ENCODE measurements at regions not wholly inside any gene's neighbourhood (a gene's known extent, or its start where the extent isn't known, plus 50 kb on each side); places are given as distances from the start of the nearest gene placed in this dataset.

DNA sequence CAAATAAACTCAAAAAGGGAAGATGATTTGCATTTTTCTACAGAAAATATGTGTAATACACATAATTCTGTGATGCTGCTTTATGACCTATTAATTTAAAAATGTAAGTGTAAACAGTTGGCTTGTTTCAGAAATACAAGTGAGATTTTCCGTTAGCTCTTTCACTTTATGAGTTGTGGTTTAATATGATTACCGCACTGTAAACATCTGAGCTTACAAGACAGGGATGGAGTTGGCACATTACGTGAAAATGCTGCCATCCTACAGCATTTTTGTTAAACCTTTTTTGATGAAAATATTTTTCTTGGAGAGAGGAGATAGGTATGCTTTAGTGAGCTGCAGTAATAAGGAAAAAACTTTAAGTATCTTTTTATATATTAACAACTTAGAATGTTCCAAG is 426.8 kb upstream of the ADAMTS5 start:
- Histone ChIP-seq H3K36me3 (ENCODE audit: insufficient read depth, low read length) (no peaks in the 10 kb centered on the region), H3F3A (ENCODE audit: low read depth) (no peaks in the 10 kb centered on the region), H3K9me3 (ENCODE audit: insufficient read depth, low read depth, low read length) (no peaks in the 10 kb centered on the region; the same call in 1 of the 2 replicates), H3K4me1 (ENCODE audit: insufficient read depth, low read length, poor library complexity, severe bottlenecking) (no peaks in the 10 kb centered on the region), H3K4me3 (ENCODE audit: low read length, poor library complexity, severe bottlenecking) (no peak overlapping the region), H2AFZ (ENCODE audit: low read length) (no peak overlapping the region), H4K20me1 (ENCODE audit: insufficient read depth, low read length, poor library complexity, severe bottlenecking) (no peaks in the 10 kb centered on the region), H3K9ac (ENCODE audit: low read depth, low read length, poor library complexity, severe bottlenecking) (no peak overlapping the region), H3K9me2 (replicated peaks; ENCODE audit: low read depth, low read length) (no peaks in the 10 kb centered on the region), H3K4me2 (ENCODE audit: low read depth, low read length, poor library complexity, severe bottlenecking) (no peak overlapping the region), H3K27me3 (ENCODE audit: insufficient read depth, low read length, poor library complexity, severe bottlenecking) (no peaks in the 10 kb centered on the region), H3K79me2 (ENCODE audit: insufficient read depth, low read length) (no peaks in the 10 kb centered on the region)
- TF ChIP-seq EZH2phosphoT487 (IDR thresholded peaks at IDR 0.05; ENCODE audit: borderline replicate concordance): no peak
- TF ChIP-seq, protein P1, sequence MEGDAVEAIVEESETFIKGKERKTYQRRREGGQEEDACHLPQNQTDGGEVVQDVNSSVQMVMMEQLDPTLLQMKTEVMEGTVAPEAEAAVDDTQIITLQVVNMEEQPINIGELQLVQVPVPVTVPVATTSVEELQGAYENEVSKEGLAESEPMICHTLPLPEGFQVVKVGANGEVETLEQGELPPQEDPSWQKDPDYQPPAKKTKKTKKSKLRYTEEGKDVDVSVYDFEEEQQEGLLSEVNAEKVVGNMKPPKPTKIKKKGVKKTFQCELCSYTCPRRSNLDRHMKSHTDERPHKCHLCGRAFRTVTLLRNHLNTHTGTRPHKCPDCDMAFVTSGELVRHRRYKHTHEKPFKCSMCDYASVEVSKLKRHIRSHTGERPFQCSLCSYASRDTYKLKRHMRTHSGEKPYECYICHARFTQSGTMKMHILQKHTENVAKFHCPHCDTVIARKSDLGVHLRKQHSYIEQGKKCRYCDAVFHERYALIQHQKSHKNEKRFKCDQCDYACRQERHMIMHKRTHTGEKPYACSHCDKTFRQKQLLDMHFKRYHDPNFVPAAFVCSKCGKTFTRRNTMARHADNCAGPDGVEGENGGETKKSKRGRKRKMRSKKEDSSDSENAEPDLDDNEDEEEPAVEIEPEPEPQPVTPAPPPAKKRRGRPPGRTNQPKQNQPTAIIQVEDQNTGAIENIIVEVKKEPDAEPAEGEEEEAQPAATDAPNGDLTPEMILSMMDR (conservative IDR thresholded peaks at IDR 0.05; ENCODE audit: low read length): no peak

DNA sequence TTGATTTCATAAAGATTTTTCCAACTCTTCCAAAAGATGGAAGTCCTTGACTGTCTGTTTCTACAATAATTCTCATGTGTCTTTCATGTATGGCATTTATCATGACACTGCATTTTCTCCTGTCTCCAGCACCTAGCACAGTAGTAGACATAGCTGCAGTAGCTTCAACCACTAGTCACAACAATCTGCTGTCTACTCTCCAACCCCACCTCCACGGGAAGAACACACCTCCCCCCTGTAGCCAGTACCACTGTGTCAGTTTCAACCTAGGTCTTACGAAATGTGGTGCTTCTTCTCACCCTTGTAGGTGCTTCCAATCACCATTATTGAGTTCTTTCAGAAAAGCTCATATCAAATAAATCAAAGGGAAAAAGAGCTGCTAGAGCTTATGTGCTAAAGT is 425.1 kb upstream of the ADAMTS5 start:
- no peaks in the 10 kb centered on the region for H3K79me2 ChIP-seq (ENCODE audit: insufficient read depth, low read length)
- H3K9me3 ChIP-seq (ENCODE audit: insufficient read depth, low read depth, low read length): no peaks in the 10 kb centered on the region
- H3K27me3 ChIP-seq (ENCODE audit: insufficient read depth, low read length, poor library complexity, severe bottlenecking): no peaks in the 10 kb centered on the region
- no peak overlapping the region for H3K9ac ChIP-seq (ENCODE audit: low read depth, low read length, poor library complexity, severe bottlenecking)
- no peaks in the 10 kb centered on the region for H3K36me3 ChIP-seq (ENCODE audit: insufficient read depth, low read length)
- no peak overlapping the region for H3K4me2 ChIP-seq (ENCODE audit: low read depth, low read length, poor library complexity, severe bottlenecking)
- no peaks in the 10 kb centered on the region for H3K4me1 ChIP-seq (ENCODE audit: insufficient read depth, low read length, poor library complexity, severe bottlenecking)
- no peak for TF ChIP-seq EZH2phosphoT487 (IDR thresholded peaks at IDR 0.05; ENCODE audit: borderline replicate concordance)
- TF ChIP-seq, protein P1 (conservative IDR thresholded peaks at IDR 0.05; ENCODE audit: low read length): no peak
- no peak overlapping the region for H2AFZ ChIP-seq (ENCODE audit: low read length)
- no peaks in the 10 kb centered on the region for H3F3A ChIP-seq (ENCODE audit: low read depth)
- no peaks in the 10 kb centered on the region for H4K20me1 ChIP-seq (ENCODE audit: insufficient read depth, low read length, poor library complexity, severe bottlenecking)
- H3K9me2 ChIP-seq (replicated peaks; ENCODE audit: low read depth, low read length): no peaks in the 10 kb centered on the region
- no peak overlapping the region for H3K4me3 ChIP-seq (ENCODE audit: low read length, poor library complexity, severe bottlenecking)

DNA sequence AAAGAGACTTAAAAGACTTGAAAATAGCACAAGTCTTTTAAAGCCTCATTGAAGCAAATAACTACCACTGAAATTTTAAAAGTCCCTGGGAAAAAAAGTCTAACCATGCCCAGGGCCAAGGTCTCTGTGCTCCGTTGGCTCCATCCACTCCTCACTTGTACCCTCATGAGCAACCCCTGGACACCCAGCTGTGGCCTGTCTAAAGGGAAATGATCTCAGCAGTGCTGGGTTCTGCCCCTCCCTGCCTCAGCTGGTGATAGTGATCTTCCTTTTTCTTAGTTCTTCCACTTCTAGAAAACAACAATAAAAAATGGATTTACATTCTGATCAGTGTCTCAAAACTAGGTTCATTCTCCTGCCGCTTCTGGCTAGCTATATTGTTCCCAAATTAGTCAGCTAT is 423.5 kb upstream of the ADAMTS5 start:
- Histone ChIP-seq H3K4me2 (ENCODE audit: low read depth, low read length, poor library complexity, severe bottlenecking) (no peak overlapping the region), H3F3A (ENCODE audit: low read depth) (no peaks in the 10 kb centered on the region), H3K79me2 (ENCODE audit: insufficient read depth, low read length) (no peaks in the 10 kb centered on the region), H3K4me3 (ENCODE audit: low read length, poor library complexity, severe bottlenecking) (no peak overlapping the region), H3K36me3 (ENCODE audit: insufficient read depth, low read length) (no peaks in the 10 kb centered on the region), H3K4me1 (ENCODE audit: insufficient read depth, low read length, poor library complexity, severe bottlenecking) (no peaks in the 10 kb centered on the region), H3K9ac (ENCODE audit: low read depth, low read length, poor library complexity, severe bottlenecking) (no peak overlapping the region), H4K20me1 (ENCODE audit: insufficient read depth, low read length, poor library complexity, severe bottlenecking) (no peaks in the 10 kb centered on the region), H3K27me3 (ENCODE audit: insufficient read depth, low read length, poor library complexity, severe bottlenecking) (no peaks in the 10 kb centered on the region), H3K9me3 (ENCODE audit: insufficient read depth, low read depth, low read length) (no peaks in the 10 kb centered on the region), H2AFZ (ENCODE audit: low read length) (no peak overlapping the region), H3K9me2 (replicated peaks; ENCODE audit: low read depth, low read length) (no peaks in the 10 kb centered on the region)
- TF ChIP-seq EZH2phosphoT487 (IDR thresholded peaks at IDR 0.05; ENCODE audit: borderline replicate concordance): no peak
- TF ChIP-seq, protein P1 (conservative IDR thresholded peaks at IDR 0.05; ENCODE audit: low read length): no peak

Measured in Loucy (cell line).